ENCODE measurements at regions not wholly inside any gene's neighbourhood (a gene's known extent, or its start where the extent isn't known, plus 50 kb on each side); places are given as distances from the start of the nearest gene placed in this dataset.

- TF ChIP-seq CTCF (IDR thresholded peaks at IDR 0.05) = no peak
- TF ChIP-seq POLR2A (IDR thresholded peaks at IDR 0.05) = no peak
These were observed 51.8 kb upstream of the TMCO5A start for GRCh38 chr15:37882640-37883039.
